AG09309 (cell line): ENCODE measurements at regions not wholly inside any gene's neighbourhood (a gene's known extent, or its start where the extent isn't known, plus 50 kb on each side); places are given as distances from the start of the nearest gene placed in this dataset.

ENCODE experiments used
- DNase-seq: peaks from one replicate; pipeline ENCODE4 v3.0.0-alpha.2; 2010; ENCODE audit warnings: low read depth
- H3K4me3 ChIP-seq: 2 replicates; pipeline ENCODE4 v1.5.1; 2011; ENCODE audit warnings: mild to moderate bottlenecking, low read depth, low read length, moderate library complexity; ENCODE audit not compliant: control insufficient read depth
- TF ChIP-seq, protein P1 (sequence below): IDR thresholded peaks from 2 replicates; pipeline ENCODE4 v1.5.1; 2011; ENCODE audit warnings: mild to moderate bottlenecking, low read depth, low read length, inconsistent platforms; ENCODE audit not compliant: insufficient read depth, control insufficient read depth; ENCODE audit errors: missing control alignments

- TF ChIP-seq, protein P1, sequence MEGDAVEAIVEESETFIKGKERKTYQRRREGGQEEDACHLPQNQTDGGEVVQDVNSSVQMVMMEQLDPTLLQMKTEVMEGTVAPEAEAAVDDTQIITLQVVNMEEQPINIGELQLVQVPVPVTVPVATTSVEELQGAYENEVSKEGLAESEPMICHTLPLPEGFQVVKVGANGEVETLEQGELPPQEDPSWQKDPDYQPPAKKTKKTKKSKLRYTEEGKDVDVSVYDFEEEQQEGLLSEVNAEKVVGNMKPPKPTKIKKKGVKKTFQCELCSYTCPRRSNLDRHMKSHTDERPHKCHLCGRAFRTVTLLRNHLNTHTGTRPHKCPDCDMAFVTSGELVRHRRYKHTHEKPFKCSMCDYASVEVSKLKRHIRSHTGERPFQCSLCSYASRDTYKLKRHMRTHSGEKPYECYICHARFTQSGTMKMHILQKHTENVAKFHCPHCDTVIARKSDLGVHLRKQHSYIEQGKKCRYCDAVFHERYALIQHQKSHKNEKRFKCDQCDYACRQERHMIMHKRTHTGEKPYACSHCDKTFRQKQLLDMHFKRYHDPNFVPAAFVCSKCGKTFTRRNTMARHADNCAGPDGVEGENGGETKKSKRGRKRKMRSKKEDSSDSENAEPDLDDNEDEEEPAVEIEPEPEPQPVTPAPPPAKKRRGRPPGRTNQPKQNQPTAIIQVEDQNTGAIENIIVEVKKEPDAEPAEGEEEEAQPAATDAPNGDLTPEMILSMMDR, result no peak
- H3K4me3 ChIP-seq, result no peak overlapping the region
- DNase-seq, result no peak
Measured at GRCh38 chr2:236682651-236683422, 113.2 kb downstream of the ACKR3 start.

DNA sequence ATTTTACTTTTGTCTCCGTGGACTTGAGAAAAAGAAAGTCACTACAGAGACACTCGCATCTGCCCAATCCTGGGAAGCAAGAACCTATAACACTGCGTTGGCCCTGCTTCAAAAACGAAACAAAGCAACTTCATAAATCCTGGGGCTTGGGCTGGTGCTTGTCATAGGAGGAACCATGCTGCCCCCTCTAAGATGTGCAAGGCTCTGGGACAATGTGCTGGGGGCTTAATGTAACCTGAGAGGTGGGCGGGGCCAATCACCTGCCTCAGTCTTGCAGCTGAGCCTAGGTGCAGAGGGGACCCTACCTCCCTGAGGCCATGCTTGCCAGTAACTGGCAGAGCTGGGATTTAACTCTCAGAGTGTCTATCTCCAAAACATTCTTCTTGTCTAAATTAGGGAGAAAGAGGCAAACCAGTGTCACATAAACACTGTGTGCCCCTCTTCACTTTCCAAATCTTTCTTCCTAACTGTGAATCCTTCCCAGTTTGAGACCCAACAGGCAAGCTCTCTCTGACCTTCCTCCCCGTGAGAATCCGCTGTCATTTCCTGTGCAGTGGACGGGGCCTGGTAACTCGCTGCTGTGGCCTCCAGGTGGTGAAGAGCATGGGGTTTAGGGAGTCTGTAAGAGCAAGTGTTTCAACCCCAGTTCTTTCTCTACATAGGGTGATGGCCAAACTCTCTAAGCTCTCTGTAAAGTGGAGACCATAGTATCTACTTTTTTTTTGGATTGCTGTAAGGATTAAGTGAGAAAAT, 115.1 kb downstream of the ACKR3 start:
- no peak overlapping the region for H3K4me3 ChIP-seq
- TF ChIP-seq, protein P1, result no peak
- DNase-seq, result no peak

DNA sequence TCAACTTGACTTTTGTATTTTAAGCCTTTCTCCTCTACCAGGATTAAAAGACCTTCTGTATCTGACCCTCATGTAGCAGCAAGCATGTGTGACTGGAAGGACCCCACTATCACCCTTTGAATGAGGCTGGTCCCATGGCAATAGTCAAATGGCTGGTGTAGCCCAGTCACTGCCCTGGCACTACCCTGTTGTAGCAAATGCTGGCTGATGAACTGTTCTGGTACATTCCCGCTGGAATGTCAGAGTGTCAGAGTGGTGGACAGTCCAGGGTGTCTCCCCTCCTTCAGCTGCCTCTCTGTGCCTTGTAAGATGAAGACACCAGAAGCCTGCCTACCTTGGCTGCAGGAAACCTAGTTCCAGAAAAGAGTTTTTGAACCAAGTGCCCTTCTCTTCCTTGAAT, 115.7 kb downstream of the ACKR3 start:
- no peak overlapping the region for H3K4me3 ChIP-seq
- no peak for DNase-seq
- TF ChIP-seq, protein P1, result no peak

DNA sequence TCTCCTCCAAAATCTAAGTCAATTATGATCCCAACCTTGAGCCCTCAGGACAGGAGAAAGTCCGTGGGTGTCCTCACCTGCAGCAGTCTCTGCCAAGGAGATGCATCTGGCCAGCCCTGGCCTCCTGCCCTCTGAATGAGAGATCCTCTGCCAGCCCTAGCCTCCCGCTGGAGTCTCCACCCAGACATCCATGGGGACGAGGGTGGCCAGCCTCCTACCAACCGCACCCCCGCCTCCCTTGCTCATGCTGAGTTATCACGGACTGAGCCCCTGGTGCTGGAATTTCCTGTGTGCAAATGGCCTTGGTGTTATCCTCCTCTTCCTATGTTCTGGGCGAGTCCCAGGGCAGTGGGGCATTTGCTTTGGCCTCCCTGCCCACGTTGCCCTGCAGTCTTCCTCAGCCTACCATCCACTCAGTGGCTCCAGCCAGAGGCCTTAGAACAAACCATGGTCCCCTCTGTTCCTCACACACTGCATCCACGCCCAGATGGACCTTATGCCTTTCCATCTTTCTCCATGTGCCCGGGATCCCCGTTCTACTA, 116.4 kb downstream of the ACKR3 start:
- H3K4me3 ChIP-seq, result no peak overlapping the region
- no peak for DNase-seq
- TF ChIP-seq, protein P1, result no peak

- TF ChIP-seq, protein P1, result no peak
Measured at GRCh38 chr2:236686561-236686960, 116.9 kb downstream of the ACKR3 start.

DNA sequence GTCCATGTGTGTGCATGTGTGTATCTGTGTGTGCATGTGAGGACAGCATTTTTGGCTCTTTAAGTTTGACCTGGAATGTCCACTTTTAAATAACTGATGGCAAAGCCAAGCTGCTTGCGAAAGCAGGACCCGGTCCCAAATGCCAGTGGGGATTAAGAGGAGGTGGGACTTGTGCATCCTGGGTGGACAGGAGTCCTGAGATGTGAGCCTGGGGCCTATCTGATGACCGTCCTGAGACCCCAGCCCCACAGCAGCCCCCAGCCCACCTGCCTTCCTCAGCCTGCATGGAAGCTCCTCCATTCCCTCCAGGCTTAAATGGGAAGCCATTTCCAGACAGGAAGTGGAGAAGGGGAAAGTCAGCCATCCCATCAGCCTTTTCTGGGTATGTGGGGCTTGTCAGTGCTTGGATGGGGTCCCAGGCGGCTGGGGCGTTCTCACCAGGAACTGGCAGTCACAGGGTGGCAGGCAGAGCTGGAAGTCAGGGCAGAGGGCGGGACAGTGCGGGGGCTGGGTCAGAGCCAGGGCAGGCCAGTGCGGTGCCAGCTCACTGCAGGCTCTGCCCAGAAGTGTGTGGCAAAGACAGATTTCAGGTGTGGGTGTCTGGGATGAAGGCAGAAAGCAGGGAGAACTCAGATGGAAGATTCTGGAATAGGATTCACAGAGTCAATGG, 117.8 kb downstream of the ACKR3 start:
- DNase-seq, result no peak
- no peak overlapping the region for H3K4me3 ChIP-seq

More at GRCh38 chr2:236686561-236686960, 116.9 kb downstream of the ACKR3 start:
- no peak for DNase-seq
- no peak overlapping the region for H3K4me3 ChIP-seq

More for the DNA sequence above, 117.8 kb downstream of the ACKR3 start:
- TF ChIP-seq, protein P1, result no peak
